ENCODE measurements at regions not wholly inside any gene's neighbourhood (a gene's known extent, or its start where the extent isn't known, plus 50 kb on each side); places are given as distances from the start of the nearest gene placed in this dataset.

DNA sequence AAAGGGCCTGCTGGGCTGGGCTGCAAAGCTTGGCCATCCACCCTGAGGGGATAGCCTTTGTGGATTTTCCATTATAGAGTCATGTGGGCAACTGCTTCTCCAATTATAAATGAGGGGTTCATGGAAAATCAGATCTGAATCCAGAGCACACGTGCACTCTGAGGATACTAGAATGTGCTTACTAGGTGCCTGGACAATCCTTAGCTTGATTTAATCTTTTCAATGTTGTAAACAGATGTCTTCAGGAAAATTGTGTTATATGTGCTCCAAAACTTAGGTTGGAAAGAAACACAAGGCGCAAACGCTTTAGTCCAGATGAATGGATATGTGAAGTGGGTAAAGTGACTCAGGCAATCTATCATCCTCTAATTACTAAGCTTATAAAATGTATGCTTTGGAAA lies 92.0 kb downstream of the SLC17A6 start:
- TF ChIP-seq SUZ12 (IDR thresholded peaks at IDR 0.05; ENCODE audit: extremely low read depth, insufficient read depth, insufficient read length), result no peak
- no peak for TF ChIP-seq ZNF274 (IDR thresholded peaks at IDR 0.05; ENCODE audit: low read depth, low read length)
- no peak for TF ChIP-seq YY1 (IDR thresholded peaks at IDR 0.05; ENCODE audit: insufficient read depth, insufficient read length)
